ENCODE measurements at regions not wholly inside any gene's neighbourhood (a gene's known extent, or its start where the extent isn't known, plus 50 kb on each side); places are given as distances from the start of the nearest gene placed in this dataset.

- Histone ChIP-seq H3K9me1 (replicated peaks; ENCODE audit: control insufficient read depth, extremely low read depth, insufficient read depth, low read length) (no peaks in the 10 kb centered on the region), H2AFZ (ENCODE audit: low read depth, low read length) (no peak overlapping the region), H3K27me3 (ENCODE audit: control insufficient read depth in 2 of 2, insufficient read depth in 2 of 2, low read length in 2 of 2) (peaks cover 2 to 3% of the 10 kb centered on the region in 2 experiments), H3K27ac (ENCODE audit: insufficient read depth, low read depth, low read length) (no peak overlapping the region), H3K36me3 (ENCODE audit: control insufficient read depth in 2 of 2, extremely low read depth in 1 of 2, insufficient read depth in 2 of 2, low read length in 2 of 2) (no peaks in the 10 kb centered on the region), H4K20me1 (replicated peaks; ENCODE audit: control insufficient read depth, extremely low read depth, insufficient read depth, low read length) (no peaks in the 10 kb centered on the region), H3K4me3 (replicated peaks in 1 of 3; ENCODE audit: insufficient read depth in 1 of 3, low read depth in 1 of 3, low read length in 3 of 3) (no peak overlapping the region), H3K79me2 (ENCODE audit: control insufficient read depth, insufficient read depth, low read length) (no peaks in the 10 kb centered on the region), H3K9ac (replicated peaks; ENCODE audit: extremely low read depth, insufficient read depth, low read length) (no peak overlapping the region), H3K4me2 (ENCODE audit: insufficient read depth, low read length) (no peak overlapping the region), H3K4me1 (ENCODE audit: control insufficient read depth, extremely low read depth, insufficient read depth, low read length) (no peaks in the 10 kb centered on the region), H3K9me3 (replicated peaks; ENCODE audit: control insufficient read depth, insufficient read depth, low read length) (no peaks in the 10 kb centered on the region)
- no peak for TF ChIP-seq FOS (IDR thresholded peaks at IDR 0.05; ENCODE audit: borderline replicate concordance, insufficient read depth, low read length)
- no peak for TF ChIP-seq GATA2 (IDR thresholded peaks at IDR 0.05; ENCODE audit: insufficient read depth, insufficient read length, low read depth, low read length)
- TF ChIP-seq POLR2A (IDR thresholded peaks at IDR 0.05; ENCODE audit: low read depth, low read length): no peak
- no peak for TF ChIP-seq EZH2 (IDR thresholded peaks at IDR 0.05; ENCODE audit: borderline replicate concordance, low read depth, low read length, severe bottlenecking)
- TF ChIP-seq MYC (IDR thresholded peaks at IDR 0.05; ENCODE audit: low read depth, low read length): no peak
- TF ChIP-seq JUN (IDR thresholded peaks at IDR 0.05; ENCODE audit: borderline replicate concordance, insufficient read depth, insufficient read length, low read depth): no peak
- no peak for TF ChIP-seq MAX (IDR thresholded peaks at IDR 0.05; ENCODE audit: insufficient read depth, insufficient read length)
- TF ChIP-seq POLR2AphosphoS5 (IDR thresholded peaks at IDR 0.05; ENCODE audit: insufficient read depth, low read depth, low read length): no peak
- no peak for TF ChIP-seq CTCF (IDR thresholded peaks at IDR 0.05; ENCODE audit: extremely low read depth in 1 of 2, insufficient read depth in 1 of 2, low read depth in 1 of 2, low read length in 2 of 2)
- dilution Hi-C loops (cut with MboI; ENCODE audit: extremely low pct_ligation_motif_present, low sequenced_read_pairs): no loop called here
- intact Hi-C loops (cut with micrococcal nuclease): no loop called here
- no TSS peak for BruUV-seq (replicated peaks)
- DNase-seq (ENCODE audit: low read depth, low spot score) (no peak), FAIRE-seq (no peak)
- ChIA-PET CTCF (no interaction called here), POLR2A (no interaction called here)
These were observed 177.8 kb downstream of the VEGFA start for GRCh38 chr6:43947860-43948259.

Data from endothelial cell of umbilical vein (primary cell).